GM23338 (cell line): ENCODE measurements at regions not wholly inside any gene's neighbourhood (a gene's known extent, or its start where the extent isn't known, plus 50 kb on each side); places are given as distances from the start of the nearest gene placed in this dataset.

Experiments
- CREB1 ChIP-seq: fragments of 250-450 bp; sonication (Bioruptor Pico); IDR thresholded peaks from 2 replicates; pipeline ENCODE4 v1.5.0; 2020; ENCODE audit warnings: low read depth, mild to moderate bottlenecking, moderate library complexity
- EZH2 ChIP-seq: fragments of 200-600 bp; sonication (generic); IDR thresholded peaks from one replicate; pipeline ENCODE4 v1.8.0; 2017; ENCODE audit warnings: antibody characterized with exemption, mild to moderate bottlenecking, low read depth; ENCODE audit not compliant: unreplicated experiment
- EZH2phosphoT487 ChIP-seq: fragments of 200-600 bp; sonication (generic); IDR thresholded peaks from one replicate; pipeline ENCODE4 v1.8.1; 2018; ENCODE audit warnings: antibody characterized with exemption; ENCODE audit not compliant: unreplicated experiment
- POLR2AphosphoS5 ChIP-seq: IDR thresholded peaks from 2 replicates; pipeline ENCODE4 v1.6.1; 2016; ENCODE audit warnings: antibody characterized with exemption, low read depth
- REST ChIP-seq: IDR thresholded peaks from one replicate; pipeline ENCODE4 v1.6.1; 2018; ENCODE audit warnings: antibody characterized with exemption; ENCODE audit not compliant: unreplicated experiment
- TF ChIP-seq, protein P1 (sequence below), 2 experiments: fragments of 200-600 bp in 1 of 2; sonication (generic) in 1 of 2; conservative IDR thresholded peaks; 2 replicates each; pipeline versions ENCODE4 v1.5.1 to v1.6.1; 2016 to 2017; ENCODE audit warnings: antibody characterized with exemption in 2 of 2, low read depth in 2 of 2, mild to moderate bottlenecking in 2 of 2, moderate library complexity in 1 of 2

DNA sequence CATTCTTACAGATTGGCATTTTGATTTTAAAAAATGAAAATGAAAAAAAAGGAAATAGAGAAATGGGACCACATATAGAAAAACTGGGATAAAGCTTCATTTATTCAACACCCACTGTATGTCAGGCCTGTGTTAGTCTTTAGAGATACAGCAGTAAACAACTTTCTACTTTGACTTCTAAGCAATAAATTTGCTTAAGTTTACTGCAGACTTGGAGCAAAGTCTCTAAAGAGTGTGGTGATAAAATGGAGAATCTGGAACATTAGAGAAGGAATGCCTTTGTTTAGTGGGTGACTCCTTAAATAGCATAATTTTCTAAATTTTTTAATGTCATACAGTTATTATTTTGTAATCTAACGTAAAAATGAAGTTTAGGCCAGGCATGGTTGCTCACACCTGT, 80.7 kb upstream of the CNKSR3 start:
- TF ChIP-seq, protein P1, sequence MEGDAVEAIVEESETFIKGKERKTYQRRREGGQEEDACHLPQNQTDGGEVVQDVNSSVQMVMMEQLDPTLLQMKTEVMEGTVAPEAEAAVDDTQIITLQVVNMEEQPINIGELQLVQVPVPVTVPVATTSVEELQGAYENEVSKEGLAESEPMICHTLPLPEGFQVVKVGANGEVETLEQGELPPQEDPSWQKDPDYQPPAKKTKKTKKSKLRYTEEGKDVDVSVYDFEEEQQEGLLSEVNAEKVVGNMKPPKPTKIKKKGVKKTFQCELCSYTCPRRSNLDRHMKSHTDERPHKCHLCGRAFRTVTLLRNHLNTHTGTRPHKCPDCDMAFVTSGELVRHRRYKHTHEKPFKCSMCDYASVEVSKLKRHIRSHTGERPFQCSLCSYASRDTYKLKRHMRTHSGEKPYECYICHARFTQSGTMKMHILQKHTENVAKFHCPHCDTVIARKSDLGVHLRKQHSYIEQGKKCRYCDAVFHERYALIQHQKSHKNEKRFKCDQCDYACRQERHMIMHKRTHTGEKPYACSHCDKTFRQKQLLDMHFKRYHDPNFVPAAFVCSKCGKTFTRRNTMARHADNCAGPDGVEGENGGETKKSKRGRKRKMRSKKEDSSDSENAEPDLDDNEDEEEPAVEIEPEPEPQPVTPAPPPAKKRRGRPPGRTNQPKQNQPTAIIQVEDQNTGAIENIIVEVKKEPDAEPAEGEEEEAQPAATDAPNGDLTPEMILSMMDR (conservative IDR thresholded peaks at IDR 0.05; ENCODE audit: low read depth in 2 of 2) = no peak
- no peak for TF ChIP-seq POLR2AphosphoS5
- no peak for TF ChIP-seq REST
- TF ChIP-seq CREB1 (CRISPR knock-in tag) = no peak
- TF ChIP-seq EZH2 = no peak
- no peak for TF ChIP-seq EZH2phosphoT487
